Muscle of leg (tissue), 3 donors: ENCODE measurements at regions not wholly inside any gene's neighbourhood (a gene's known extent, or its start where the extent isn't known, plus 50 kb on each side); places are given as distances from the start of the nearest gene placed in this dataset.

ENCODE experiments used
- DNase-seq: peaks from one replicate; pipeline ENCODE4 v3.0.0; 2013
- H3K27ac ChIP-seq: one replicate; pipeline ENCODE4 v1.5.1; 2013; ENCODE audit warnings: mild to moderate bottlenecking, low read length, control low read depth
- H3K27me3 ChIP-seq: one replicate; pipeline ENCODE4 v1.6.1; 2013; ENCODE audit warnings: low read length; ENCODE audit not compliant: control insufficient read depth, insufficient read depth
- H3K36me3 ChIP-seq: one replicate; pipeline ENCODE4 v1.6.1; 2013; ENCODE audit warnings: low read length; ENCODE audit not compliant: control insufficient read depth, insufficient read depth
- H3K4me1 ChIP-seq: one replicate; pipeline ENCODE4 v1.6.1; 2013; ENCODE audit warnings: low read length; ENCODE audit not compliant: control insufficient read depth, insufficient read depth
- H3K4me3 ChIP-seq: one replicate; pipeline ENCODE4 v1.5.1; 2013; ENCODE audit warnings: low read length, control low read depth
- H3K9me3 ChIP-seq: replicated peaks from 2 replicates; pipeline ENCODE4 v1.6.1; 2013; ENCODE audit warnings: low read depth, low read length; ENCODE audit not compliant: control insufficient read depth
- WGBS: methylation state at CpG from one replicate; pipeline ENCODE4 v1.1.5; 2013; ENCODE audit warnings: missing lambda C conversion rate; ENCODE audit not compliant: insufficient coverage; 5-methylcytosine and 5-hydroxymethylcytosine counted together

DNA sequence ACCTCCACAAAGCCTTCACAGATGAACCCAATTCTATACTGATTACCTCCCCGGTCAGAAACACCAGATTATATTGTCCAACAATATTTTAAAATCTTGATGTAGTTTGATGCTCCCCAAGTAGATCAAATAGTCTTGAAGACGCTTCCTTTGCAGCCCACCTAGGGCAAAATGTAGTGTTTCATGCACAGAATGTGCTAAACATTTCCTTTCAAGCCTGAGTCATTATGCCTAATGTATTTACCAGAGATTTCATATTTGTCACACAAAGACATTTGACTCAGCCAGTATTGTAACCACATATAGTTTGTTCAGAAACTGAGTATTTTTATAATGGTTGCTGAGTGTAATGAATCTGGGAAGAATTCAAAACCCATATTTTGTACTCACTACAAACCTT lies 1396.8 kb downstream of the LRRC4C start:
- no peaks in the 10 kb centered on the region for H3K27me3 ChIP-seq
- no CpG with 5 or more reads among the region's 2 CpGs for WGBS

DNA sequence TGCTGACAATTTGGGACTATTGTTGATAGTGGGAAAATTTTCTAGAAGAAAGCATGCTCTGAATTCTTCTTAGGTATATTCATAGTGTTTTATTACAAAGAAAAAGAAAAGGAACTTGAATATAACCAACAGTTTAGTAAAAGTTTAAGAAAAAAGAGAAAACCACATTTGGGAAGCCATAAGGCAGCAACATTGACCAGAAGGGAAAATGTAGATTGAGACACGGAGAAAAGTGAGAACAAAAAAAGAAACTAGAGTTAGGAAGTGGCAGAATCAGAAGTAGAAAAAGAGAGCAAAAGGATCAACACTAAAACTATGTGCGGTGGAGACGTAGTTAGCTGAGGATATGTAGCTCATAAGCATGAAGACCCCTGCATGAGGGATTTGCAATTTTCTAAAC lies 1398.2 kb downstream of the LRRC4C start:
- H3K27ac ChIP-seq = no peak overlapping the region
- H3K4me1 ChIP-seq = no peaks in the 10 kb centered on the region
- WGBS = 93% methylated on average over 3 of the region's 3 CpGs
- no peak for DNase-seq
- H3K27me3 ChIP-seq = no peaks in the 10 kb centered on the region
- peaks cover 2% of the 10 kb centered on the region for H3K9me3 ChIP-seq
- no peaks in the 10 kb centered on the region for H3K36me3 ChIP-seq
- no peak overlapping the region for H3K4me3 ChIP-seq

More for the DNA sequence above, 1396.8 kb downstream of the LRRC4C start:
- Histone ChIP-seq H3K36me3 (no peaks in the 10 kb centered on the region), H3K27ac (no peak overlapping the region), H3K4me1 (no peaks in the 10 kb centered on the region), H3K9me3 (peaks cover 2% of the 10 kb centered on the region), H3K4me3 (no peak overlapping the region)
- DNase-seq = peak; percentile 23

DNA sequence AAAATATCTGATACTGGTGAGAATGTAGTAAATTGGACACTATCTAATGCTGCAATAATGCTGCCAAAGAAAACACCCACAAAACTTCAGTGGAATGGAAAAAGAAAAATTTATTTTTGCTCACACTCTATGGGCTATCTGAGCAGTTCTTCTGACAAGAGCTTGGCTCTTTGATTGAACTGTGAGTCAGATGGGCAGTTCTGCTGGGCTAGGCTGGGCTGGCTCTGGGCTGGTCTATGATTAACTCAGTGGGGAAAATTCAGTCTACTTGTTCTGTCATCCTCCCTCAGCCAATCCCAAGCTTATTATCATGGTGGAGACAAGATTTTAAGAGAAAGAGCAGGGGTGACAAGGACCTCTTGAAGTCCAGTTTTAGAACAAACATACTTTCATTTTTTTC lies 1404.8 kb downstream of the LRRC4C start:
- Histone ChIP-seq H3K4me3 (no peak overlapping the region), H3K36me3 (no peaks in the 10 kb centered on the region), H3K9me3 (no peaks in the 10 kb centered on the region), H3K27me3 (no peaks in the 10 kb centered on the region), H3K4me1 (no peaks in the 10 kb centered on the region), H3K27ac (no peak overlapping the region)
- no peak for DNase-seq

DNA sequence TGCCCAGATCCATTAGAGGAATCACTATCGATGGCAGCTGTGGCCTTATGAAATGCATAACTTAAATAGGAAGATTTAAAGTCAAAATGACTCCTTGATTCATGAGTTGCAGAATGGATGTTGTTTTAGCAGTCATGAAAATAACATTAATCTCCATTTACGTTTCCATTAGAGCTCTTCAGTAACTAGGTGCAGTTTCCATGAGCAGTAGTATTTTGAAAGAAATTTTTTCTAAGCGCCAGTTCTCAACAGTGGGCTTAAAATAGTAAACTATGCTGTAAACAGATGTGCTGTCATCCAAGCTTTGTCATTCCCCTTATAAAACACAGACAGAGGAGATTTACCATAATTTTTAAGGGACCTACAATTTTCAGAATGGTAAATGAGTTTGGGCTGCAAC lies 1414.1 kb downstream of the LRRC4C start:
- DNase-seq = no peak
- WGBS = no CpG with 5 or more reads among the region's 3 CpGs

DNA sequence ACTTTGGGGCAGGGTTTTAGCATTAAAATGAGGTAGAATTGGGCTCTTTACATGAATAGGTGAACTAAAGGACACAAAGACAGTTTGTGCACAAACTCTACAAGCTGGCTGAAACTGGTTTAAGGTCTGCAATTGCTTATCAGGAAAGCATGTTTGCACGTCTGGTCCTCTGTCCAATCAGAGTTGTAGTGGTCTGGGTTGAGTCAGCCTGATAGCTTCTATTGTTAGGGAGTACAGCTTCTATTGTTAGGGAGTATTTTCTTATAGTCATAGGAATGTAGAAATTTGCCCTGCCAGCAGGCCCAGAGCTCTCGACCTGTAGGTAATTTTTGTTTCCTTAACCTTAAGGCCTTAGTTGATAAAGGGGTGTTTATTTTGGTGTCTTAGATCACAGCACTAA lies 1422.4 kb downstream of the LRRC4C start:
- 29% methylated on average over 1 of the region's 2 CpGs for WGBS
- H3K4me3 ChIP-seq = no peak overlapping the region
- no peaks in the 10 kb centered on the region for H3K36me3 ChIP-seq
- H3K9me3 ChIP-seq = no peaks in the 10 kb centered on the region
- no peak for DNase-seq
- H3K4me1 ChIP-seq = no peaks in the 10 kb centered on the region
- H3K27me3 ChIP-seq = no peaks in the 10 kb centered on the region
- no peak overlapping the region for H3K27ac ChIP-seq

More for the DNA sequence above, 1414.1 kb downstream of the LRRC4C start:
- H3K27ac ChIP-seq = no peak overlapping the region
- H3K4me3 ChIP-seq = no peak overlapping the region
- no peaks in the 10 kb centered on the region for H3K9me3 ChIP-seq
- H3K27me3 ChIP-seq = no peaks in the 10 kb centered on the region
- H3K36me3 ChIP-seq = no peaks in the 10 kb centered on the region
- no peaks in the 10 kb centered on the region for H3K4me1 ChIP-seq

DNA sequence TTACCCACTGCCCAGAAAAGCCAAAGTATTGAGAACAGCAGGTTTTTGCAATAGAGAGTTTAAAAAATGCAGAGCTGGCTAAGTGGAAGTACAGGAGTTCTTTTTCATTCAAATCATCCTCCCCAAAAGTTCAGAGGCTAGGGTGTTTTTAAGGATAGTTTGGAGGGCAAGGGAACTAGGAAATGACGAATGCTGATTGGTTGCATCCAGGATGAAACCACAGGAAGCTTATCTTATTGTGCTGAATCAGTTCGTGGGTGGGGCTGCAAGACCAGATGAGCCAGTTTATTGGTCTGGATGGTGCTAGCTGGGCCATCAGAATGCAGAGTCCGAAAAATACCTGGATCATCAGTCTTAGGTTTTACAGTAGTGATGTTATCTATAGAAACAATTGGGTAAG lies 1427.1 kb downstream of the LRRC4C start:
- DNase-seq = no peak

DNA sequence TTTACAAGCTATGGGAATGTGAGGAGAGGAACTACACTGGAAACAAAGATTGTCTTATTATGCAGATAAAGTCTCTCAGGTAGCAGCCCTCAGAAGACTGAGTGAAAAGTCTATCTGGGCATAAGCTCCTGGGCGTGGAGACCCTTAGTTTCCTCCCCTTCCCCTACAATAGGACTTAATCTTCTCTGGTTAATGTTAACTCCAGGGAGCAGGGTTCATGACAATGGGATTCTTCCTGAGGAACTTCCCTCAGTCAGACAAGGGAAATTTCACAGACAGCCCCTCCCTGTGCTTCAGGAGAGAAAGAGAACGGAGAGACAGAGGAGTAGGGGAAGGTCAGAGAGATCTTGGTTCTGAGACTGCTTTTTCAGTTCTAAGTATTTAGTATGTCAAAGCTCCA lies 1428.6 kb downstream of the LRRC4C start:
- Histone ChIP-seq H3K36me3 (no peaks in the 10 kb centered on the region), H3K4me1 (no peaks in the 10 kb centered on the region), H3K9me3 (peaks cover 2% of the 10 kb centered on the region), H3K4me3 (no peak overlapping the region), H3K27me3 (no peaks in the 10 kb centered on the region), H3K27ac (no peak overlapping the region)
- no CpG with 5 or more reads among the region's 2 CpGs for WGBS
- no peak for DNase-seq

More for the DNA sequence above, 1427.1 kb downstream of the LRRC4C start:
- Histone ChIP-seq H3K36me3 (no peaks in the 10 kb centered on the region), H3K4me3 (no peak overlapping the region), H3K27me3 (no peaks in the 10 kb centered on the region), H3K27ac (no peak overlapping the region), H3K4me1 (no peaks in the 10 kb centered on the region), H3K9me3 (peaks cover 2% of the 10 kb centered on the region)
- WGBS = 76% methylated on average over 2 of the region's 3 CpGs

DNA sequence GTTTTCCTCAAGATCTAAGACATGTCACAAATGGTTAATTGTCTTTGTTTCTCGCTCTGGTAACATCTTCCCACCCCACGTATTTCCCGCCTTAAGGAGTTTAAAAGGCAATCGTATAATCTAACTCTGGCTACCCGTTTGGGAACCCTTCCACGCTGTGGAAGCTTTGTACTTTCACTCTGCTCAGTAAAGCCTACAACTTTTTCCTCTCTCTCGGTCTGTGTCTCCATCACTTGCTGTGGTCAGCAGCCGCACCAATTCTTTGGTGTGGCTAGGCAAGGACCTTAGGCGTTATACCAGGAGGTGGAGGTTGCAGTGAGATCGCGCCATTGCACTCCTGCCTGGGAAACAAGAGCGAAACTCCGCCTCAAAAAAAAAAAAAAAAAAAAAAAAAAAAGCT lies 1430.1 kb downstream of the LRRC4C start:
- Histone ChIP-seq H3K9me3 (peaks cover 2% of the 10 kb centered on the region), H3K36me3 (no peaks in the 10 kb centered on the region), H3K27me3 (no peaks in the 10 kb centered on the region), H3K27ac (no peak overlapping the region), H3K4me1 (no peaks in the 10 kb centered on the region), H3K4me3 (no peak overlapping the region)
- DNase-seq = no peak
- 29% methylated on average over 6 of the region's 13 CpGs for WGBS

DNA sequence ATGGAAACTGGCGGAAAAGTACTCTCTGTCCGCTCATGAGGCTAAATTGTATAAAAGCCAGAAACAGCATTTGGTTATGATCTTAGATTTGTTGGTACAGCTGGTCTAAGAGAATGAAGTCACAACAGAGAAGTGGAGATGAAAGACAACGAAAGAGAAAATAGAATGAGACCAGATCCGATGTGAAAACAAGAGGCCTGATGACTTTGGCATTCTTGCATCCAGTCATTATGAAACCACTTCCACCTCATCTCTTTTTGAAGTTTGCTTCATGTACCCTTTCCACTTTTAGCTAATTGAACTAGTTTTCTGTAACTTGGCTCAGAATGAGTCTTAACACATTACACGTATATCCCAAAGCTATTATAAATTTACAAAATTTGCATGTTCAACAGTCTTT lies 1431.7 kb downstream of the LRRC4C start:
- H3K27me3 ChIP-seq = no peaks in the 10 kb centered on the region
- H3K36me3 ChIP-seq = no peaks in the 10 kb centered on the region
- no peaks in the 10 kb centered on the region for H3K4me1 ChIP-seq
- DNase-seq = peak; percentile 5
- H3K4me3 ChIP-seq = no peak overlapping the region
- H3K9me3 ChIP-seq = peaks cover 2% of the 10 kb centered on the region
- 80% methylated on average over 2 of the region's 5 CpGs for WGBS
- H3K27ac ChIP-seq = no peak overlapping the region

DNA sequence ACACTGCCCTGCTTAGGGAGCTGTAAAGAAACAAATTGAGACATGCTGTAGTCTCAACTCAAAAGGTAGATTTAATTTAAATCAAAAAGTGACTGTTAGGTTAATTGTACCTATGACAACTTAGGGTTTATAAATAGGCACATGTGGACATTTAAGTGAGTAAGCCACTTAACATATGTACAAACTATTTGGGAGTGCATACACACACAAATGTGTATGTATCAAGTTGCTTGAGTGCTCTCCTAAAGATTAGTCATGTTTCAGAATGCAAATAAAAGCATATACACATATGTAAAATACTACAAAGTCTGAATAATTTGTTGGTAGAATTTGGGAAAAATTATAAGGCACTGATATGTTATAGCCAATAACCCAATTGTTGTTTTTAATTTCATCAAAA lies 1435.7 kb downstream of the LRRC4C start:
- Histone ChIP-seq H3K27me3 (no peaks in the 10 kb centered on the region), H3K9me3 (peaks cover 2% of the 10 kb centered on the region), H3K4me1 (no peaks in the 10 kb centered on the region), H3K4me3 (no peak overlapping the region), H3K27ac (no peak overlapping the region), H3K36me3 (no peaks in the 10 kb centered on the region)
- DNase-seq = no peak

DNA sequence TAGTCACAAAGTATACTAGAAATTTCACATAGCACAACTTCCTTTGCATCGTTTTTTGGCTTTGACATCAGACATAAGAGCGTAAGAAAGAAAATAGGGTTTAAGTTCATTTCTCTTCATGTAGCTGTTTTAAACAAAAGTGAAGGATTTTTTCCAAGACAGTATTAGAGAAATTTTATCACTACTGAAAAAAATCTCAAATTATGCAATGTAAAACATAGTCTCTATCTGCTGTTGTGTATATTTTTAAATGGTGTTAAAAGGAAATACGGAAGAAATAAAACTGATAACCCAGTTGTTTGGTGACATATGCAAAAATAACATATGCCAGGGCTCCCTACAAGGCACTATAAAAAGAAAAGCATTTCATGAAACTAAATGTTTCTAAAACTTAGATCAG lies 1449.4 kb downstream of the LRRC4C start:
- no peaks in the 10 kb centered on the region for H3K4me1 ChIP-seq
- H3K9me3 ChIP-seq = no peaks in the 10 kb centered on the region
- DNase-seq = no peak
- no peaks in the 10 kb centered on the region for H3K36me3 ChIP-seq
- no peak overlapping the region for H3K27ac ChIP-seq
- no peaks in the 10 kb centered on the region for H3K27me3 ChIP-seq
- no peak overlapping the region for H3K4me3 ChIP-seq
- no CpG with 5 or more reads among the region's 3 CpGs for WGBS
